Activated naive CD4-positive, alpha-beta T cell treated with anti-CD3 and anti-CD28 coated beads, Interleukin-2, amount 10 ng/mL, durations not matched to agents 7 days and 5 days (primary cell): ENCODE measurements at regions not wholly inside any gene's neighbourhood (a gene's known extent, or its start where the extent isn't known, plus 50 kb on each side); places are given as distances from the start of the nearest gene placed in this dataset.

Experiments used
- CTCF ChIA-PET: fragments of 350-600 bp; sonication (Branson Sonifier 250); formaldehyde crosslinking; loops from one replicate; lab custom pipeline; 2021; ENCODE audit warnings: antibody characterized with exemption; lab: Charles Lee
- DNase-seq: peaks from one replicate; pipeline ENCODE4 v3.0.0-alpha.2; 2020
- H3K27ac Mint-ChIP-seq: one replicate; pipeline ENCODE4 v1.8.0; 2021; ENCODE audit warnings: mild to moderate bottlenecking, moderate library complexity, mixed read lengths
- H3K27me3 Mint-ChIP-seq: one replicate; pipeline ENCODE4 v1.8.0; 2021; ENCODE audit warnings: mild to moderate bottlenecking, mixed read lengths
- H3K36me3 Mint-ChIP-seq: one replicate; pipeline ENCODE4 v1.8.0; 2021; ENCODE audit warnings: mixed read lengths
- H3K4me1 Mint-ChIP-seq: one replicate; pipeline ENCODE4 v1.8.0; 2021; ENCODE audit warnings: mixed read lengths
- H3K4me3 Mint-ChIP-seq: one replicate; pipeline ENCODE4 v1.8.0; 2021; ENCODE audit warnings: mild to moderate bottlenecking, moderate library complexity, mixed read lengths
- H3K9me3 Mint-ChIP-seq: one replicate; pipeline ENCODE4 v1.8.0; 2021; ENCODE audit warnings: mixed read lengths

DNA sequence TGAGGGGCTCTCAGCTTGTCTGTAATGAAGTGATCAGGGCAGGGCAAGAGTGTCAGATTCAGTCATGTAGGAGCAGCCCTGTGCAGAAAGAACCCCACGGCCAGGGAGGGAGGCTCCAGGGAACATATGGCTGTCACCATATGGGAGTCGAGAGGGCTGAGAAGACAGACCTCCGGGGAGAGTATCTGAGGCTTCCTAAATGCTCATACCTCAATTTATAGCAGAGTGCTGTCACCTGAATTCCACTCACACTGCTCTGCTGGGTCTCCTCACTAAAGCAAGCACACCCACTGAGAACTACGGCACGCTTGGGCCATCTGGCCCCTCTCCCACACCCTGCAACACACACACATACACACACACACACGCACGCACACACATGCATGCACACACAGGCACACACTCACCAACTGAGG, 92.3 kb upstream of the TJP1 start:
- Mint-ChIP-seq H3K9me3 (peaks cover 9% of the 10 kb centered on the region), H3K4me3 (no peak overlapping the region), H3K27ac (no peak overlapping the region), H3K36me3 (no peaks in the 10 kb centered on the region), H3K4me1 (no peaks in the 10 kb centered on the region), H3K27me3 (peaks cover 10% of the 10 kb centered on the region)
- CTCF ChIA-PET: no interaction called here
- no peak for DNase-seq

DNA sequence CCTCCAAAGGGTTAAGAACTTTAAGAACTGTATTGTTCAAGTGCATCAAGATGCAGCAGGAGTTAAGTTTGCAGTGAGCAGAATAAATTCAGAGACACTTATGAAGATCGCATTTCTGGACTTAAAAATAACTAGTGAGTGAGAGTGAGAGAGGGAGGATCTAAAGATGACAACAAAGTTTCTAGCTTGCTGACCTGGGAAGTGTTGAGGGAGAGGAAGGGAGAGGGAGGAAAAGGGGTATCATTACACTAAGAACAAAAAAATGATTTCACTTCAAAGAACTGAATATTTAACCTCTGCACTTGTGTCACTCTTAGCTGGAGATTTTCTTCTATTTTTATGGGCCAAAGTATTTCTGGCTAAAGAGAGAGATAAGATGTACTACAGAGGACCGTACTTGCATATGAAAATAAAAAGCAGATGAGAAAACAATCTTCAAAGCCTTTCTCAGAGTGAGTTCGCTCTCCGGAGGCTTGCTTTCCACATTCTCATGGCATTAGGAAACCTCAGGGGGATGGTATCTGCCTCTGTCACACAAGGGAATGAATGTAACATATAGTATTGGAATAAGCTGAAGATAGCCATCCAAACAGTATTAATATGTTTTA, 91.4 kb upstream of the TJP1 start:
- Mint-ChIP-seq H3K4me1 (no peaks in the 10 kb centered on the region), H3K36me3 (no peaks in the 10 kb centered on the region), H3K27me3 (peaks cover 8% of the 10 kb centered on the region), H3K9me3 (peaks cover 9% of the 10 kb centered on the region), H3K4me3 (no peak overlapping the region), H3K27ac (no peak overlapping the region)
- CTCF ChIA-PET: no interaction called here
- DNase-seq: no peak

DNA sequence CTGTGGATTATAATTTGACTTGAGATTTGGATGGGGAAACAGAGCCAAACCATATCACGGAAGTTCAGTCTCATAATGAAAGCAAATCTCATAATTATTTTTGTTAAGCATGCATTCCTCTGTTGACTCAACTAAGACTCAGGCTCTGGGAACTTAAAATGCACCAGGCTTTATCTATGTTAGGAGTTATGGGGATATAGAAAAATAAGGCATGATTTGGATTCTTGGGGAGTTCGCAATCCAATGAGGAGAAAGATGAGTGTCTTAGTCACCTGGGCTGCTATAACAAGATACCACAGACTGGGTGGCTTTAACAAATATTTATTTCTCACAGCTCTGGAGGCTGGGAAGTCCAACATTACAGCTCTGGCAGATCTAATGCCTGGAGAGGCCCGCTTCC, 89.4 kb upstream of the TJP1 start:
- Mint-ChIP-seq H3K4me1 (no peaks in the 10 kb centered on the region), H3K36me3 (no peaks in the 10 kb centered on the region), H3K4me3 (no peak overlapping the region), H3K27ac (no peak overlapping the region), H3K9me3 (peaks cover 10% of the 10 kb centered on the region), H3K27me3 (peaks cover 8% of the 10 kb centered on the region)
- CTCF ChIA-PET: no interaction called here
- DNase-seq: no peak

DNA sequence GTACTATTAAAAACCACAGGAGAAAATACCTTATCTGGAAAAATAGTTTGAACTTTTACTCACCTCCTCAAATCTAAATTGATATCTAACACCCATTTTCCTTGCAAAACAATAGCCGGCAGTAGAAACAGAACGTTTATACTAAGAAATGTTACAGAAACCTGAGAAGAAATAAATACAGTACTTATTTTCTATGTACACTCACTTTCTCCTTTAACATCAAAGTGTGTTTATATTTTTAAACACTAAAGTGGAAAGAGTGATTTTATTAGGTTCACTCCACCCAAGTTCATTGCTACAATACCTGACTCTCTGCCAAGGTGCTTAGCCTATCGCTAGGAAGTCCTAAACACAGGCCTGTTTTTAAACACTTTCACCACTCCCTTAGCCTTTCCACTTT, 87.8 kb upstream of the TJP1 start:
- Mint-ChIP-seq H3K27ac (no peak overlapping the region), H3K4me3 (no peak overlapping the region), H3K9me3 (peaks cover 10% of the 10 kb centered on the region), H3K36me3 (no peaks in the 10 kb centered on the region), H3K4me1 (no peaks in the 10 kb centered on the region), H3K27me3 (peaks cover 8% of the 10 kb centered on the region)
- CTCF ChIA-PET: no interaction called here
- no peak for DNase-seq

DNA sequence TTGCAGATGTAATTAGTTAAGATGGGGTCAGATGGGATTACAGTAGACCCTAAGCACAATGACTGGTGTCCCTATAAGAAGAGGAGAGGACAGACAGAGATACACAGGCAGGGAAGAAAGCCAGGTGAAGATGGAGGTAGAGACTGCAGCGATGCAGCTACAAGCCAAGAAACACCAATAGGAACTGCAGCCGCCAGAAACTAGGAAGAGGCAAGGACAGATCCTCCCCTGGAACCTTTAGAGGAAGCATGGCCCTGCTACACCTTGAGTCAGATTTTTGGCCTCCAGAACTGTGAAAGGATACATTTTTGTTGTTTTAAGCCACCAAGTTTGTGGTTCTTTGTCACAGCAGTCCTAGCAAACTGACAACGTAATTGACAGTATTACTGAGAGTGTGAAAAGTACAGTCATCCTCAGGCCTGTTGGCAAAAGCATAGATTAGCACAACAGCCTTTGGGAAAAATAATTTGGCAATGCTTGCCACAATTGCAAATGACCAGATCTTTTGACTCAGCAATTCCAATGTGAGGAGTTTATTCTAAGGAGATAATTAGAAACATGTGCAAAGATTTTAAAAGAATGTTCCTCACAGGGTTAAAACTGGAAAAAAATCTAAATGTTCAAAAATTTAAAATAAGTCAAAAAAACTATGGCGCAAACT, 82.6 kb upstream of the TJP1 start:
- H3K36me3 Mint-ChIP-seq: no peaks in the 10 kb centered on the region
- no peak overlapping the region for H3K4me3 Mint-ChIP-seq
- no peaks in the 10 kb centered on the region for H3K4me1 Mint-ChIP-seq
- H3K27me3 Mint-ChIP-seq: no peaks in the 10 kb centered on the region
- H3K27ac Mint-ChIP-seq: no peak overlapping the region
- H3K9me3 Mint-ChIP-seq: peaks cover 1% of the 10 kb centered on the region
- DNase-seq: no peak
- CTCF ChIA-PET: no interaction called here

DNA sequence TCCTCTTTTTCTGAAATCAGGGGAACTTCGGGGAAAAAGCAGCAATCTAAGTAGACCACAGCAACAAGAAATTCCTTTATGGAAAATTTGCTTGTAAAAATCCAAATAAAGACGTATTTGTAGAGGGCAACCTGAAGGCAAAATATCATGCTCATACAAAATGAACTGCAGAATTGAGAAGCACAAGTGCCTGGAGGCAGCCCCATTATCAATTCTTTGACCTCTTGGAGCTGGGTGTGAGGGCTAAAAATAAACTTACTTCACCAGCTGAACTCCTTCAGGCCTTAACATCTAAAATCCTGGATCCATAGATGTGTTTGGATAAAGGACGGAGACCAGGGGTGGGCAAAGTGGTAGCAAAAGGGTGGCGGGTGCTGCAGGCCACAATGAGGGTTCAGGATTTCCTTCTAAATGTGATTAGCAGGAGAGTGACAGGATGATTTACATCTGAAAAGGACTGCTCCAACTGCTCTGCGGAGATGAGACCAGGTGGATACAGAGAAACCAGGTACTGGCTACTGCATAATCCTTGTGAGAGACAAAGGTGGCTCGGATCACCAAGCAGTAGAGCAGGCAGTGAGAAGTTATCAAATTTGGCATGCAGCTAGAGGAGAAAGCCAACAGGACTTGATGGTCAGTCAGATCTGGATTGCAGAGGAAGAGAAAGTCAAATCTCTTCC, 81.7 kb upstream of the TJP1 start:
- H3K4me3 Mint-ChIP-seq: no peak overlapping the region
- H3K9me3 Mint-ChIP-seq: peaks cover 1% of the 10 kb centered on the region
- no peak overlapping the region for H3K27ac Mint-ChIP-seq
- H3K4me1 Mint-ChIP-seq: no peaks in the 10 kb centered on the region
- CTCF ChIA-PET: no interaction called here
- DNase-seq: no peak
- no peaks in the 10 kb centered on the region for H3K27me3 Mint-ChIP-seq
- no peaks in the 10 kb centered on the region for H3K36me3 Mint-ChIP-seq

DNA sequence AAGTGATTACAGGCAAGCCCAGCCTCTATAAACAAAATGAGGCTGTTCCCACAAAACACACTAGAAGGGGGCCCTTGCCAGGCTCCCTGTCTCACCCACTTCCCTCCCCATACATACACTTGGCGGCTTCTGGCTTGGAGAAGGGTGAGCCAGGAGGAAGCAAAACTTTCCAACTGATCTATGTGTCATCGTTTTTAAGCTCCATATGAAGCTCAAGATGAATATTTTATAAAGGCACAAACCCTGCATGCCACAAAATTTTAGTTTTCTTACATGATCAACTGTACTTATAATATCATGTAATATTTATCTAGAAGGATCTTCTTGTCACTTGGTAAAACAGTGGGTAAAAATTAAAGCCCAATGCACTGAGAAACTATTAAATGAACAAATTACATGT, 80.8 kb upstream of the TJP1 start:
- DNase-seq: no peak
- no peaks in the 10 kb centered on the region for H3K9me3 Mint-ChIP-seq
- no peak overlapping the region for H3K4me3 Mint-ChIP-seq
- H3K27ac Mint-ChIP-seq: no peak overlapping the region
- no peaks in the 10 kb centered on the region for H3K27me3 Mint-ChIP-seq
- CTCF ChIA-PET: no interaction called here
- no peaks in the 10 kb centered on the region for H3K4me1 Mint-ChIP-seq
- no peaks in the 10 kb centered on the region for H3K36me3 Mint-ChIP-seq

DNA sequence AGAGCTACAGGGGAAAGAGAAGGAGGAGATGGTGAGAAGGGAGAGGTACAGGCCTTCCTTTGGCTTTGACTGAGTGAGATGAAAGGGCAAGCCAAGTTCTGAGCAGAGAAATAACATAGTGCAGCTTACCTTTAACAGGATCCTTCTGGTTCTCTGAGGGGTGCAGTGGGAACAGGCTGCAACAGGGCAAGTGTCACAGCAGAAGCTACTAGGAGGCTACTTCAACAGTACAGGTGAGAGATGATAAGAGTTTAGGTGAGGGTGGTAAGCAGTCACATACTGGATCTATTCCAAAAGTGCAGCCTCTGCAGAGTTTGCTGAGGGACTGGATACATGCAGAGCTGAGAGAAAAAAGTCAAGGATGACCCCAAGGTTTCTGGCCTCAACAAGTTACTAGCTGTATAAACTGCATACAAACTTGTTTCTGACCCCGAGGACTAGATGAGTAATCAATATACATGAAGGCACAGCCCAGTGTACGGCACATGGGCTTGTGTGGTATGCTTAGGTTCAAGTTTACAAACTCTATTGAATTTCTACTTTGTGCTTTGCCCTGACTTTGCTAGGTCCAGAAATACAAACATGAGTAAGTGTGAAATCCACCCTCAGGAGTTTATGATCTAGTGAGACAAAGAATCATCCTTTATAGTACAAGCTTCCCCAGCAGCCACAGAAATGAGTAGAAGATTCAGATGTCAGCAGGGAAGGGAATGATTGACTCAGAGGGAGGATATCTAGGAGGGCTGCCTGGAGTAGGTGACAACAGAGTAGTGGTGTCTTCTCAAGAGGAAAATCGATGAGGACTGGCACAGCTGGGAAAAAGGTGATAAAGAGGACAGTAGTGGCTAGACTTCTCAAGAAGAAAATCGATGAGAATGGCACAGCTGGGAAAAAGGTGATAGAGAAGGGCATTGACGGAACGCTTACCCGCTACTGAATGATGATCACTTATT, 78.2 kb upstream of the TJP1 start:
- CTCF ChIA-PET: no interaction called here
- Mint-ChIP-seq H3K9me3 (peaks cover 2% of the 10 kb centered on the region), H3K27ac (no peak overlapping the region), H3K4me1 (no peaks in the 10 kb centered on the region), H3K36me3 (no peaks in the 10 kb centered on the region), H3K4me3 (no peak overlapping the region), H3K27me3 (no peaks in the 10 kb centered on the region)
- DNase-seq: no peak

DNA sequence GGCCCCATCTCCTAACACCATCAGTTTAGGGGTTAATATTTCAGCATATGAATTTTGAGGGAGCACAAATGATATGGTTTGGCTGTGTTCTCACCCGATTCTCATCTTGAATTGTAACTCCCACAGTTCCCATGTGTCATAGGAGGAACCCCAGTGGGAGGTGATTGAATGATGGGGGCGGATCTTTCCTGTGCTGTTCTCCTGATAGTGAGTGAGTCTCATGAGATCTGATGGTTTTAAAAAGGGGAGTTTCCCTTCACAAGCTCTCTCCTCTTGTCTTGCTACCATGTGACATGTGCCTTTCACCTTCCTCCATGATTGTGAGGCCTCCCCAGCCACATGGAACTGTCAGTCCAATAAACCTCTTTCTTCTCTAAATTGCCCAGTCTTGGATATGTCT, 73.8 kb upstream of the TJP1 start:
- no peak for DNase-seq
- Mint-ChIP-seq H3K27me3 (peaks cover under 1% of the 10 kb centered on the region), H3K9me3 (peaks cover 2% of the 10 kb centered on the region), H3K4me1 (no peaks in the 10 kb centered on the region), H3K36me3 (no peaks in the 10 kb centered on the region), H3K4me3 (no peak overlapping the region), H3K27ac (no peak overlapping the region)
- CTCF ChIA-PET: no interaction called here

DNA sequence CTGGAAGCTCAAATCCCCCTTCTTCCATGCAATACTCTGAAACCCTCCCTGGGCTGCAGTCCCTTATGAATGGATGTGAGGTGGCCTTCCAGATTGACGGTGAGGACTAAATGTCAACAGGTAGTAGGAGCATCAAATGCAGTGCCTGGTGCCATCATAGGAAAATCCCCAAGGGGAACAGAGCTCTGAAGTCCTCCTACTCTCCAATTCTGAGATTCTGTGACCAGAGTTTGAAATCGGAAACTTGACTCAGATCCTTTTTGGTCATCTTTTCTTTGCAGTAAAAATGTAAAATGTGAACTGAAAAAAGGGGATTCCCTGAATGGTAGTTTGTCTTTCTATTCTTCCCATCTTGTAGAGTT, 68.8 kb upstream of the TJP1 start:
- CTCF ChIA-PET: no interaction called here

DNA sequence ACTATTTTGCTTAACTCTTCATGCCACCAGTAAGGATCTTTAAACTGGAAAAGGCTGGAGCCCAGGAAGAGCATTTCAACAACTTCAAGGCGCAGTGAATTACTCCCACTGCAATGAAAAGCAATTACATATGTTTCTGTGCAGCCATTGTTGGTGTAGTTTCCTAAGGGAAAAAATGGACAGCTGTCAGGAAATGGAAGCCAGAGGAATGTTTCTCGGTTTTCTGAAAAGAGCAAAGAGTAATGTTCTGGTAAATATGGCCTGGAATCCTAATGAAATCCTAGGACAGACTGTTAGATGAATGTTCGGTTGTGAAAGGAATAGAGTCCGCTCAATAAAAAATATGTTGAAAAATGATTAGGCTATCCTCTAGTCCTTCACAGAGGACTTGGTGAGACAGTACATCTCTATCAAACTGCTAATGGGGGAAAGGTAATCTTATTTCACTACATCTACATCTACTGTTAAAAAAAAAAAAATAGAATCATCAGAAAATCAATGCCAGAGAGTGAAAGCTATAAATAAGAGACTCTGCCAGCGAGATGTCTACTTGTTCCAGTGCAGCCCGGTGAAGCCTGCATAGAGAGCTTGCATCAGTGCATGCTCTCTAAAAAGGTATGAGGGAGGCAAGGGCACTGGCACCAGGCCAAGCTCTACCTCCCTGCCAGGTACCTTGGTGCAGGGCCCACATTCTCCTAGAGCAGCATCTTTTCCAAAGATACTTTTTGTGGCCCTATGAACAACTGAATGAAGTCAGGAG, 68.2 kb upstream of the TJP1 start:
- CTCF ChIA-PET: no interaction called here
- H3K9me3 Mint-ChIP-seq: no peaks in the 10 kb centered on the region
- H3K4me1 Mint-ChIP-seq: no peaks in the 10 kb centered on the region
- H3K27ac Mint-ChIP-seq: no peak overlapping the region
- no peak overlapping the region for H3K4me3 Mint-ChIP-seq
- DNase-seq: no peak
- H3K36me3 Mint-ChIP-seq: no peaks in the 10 kb centered on the region
- H3K27me3 Mint-ChIP-seq: peaks cover 16% of the 10 kb centered on the region

More for the DNA sequence above, 68.8 kb upstream of the TJP1 start:
- no peak for DNase-seq
- no peak overlapping the region for H3K4me3 Mint-ChIP-seq
- H3K9me3 Mint-ChIP-seq: no peaks in the 10 kb centered on the region
- H3K27me3 Mint-ChIP-seq: peaks cover 16% of the 10 kb centered on the region
- H3K4me1 Mint-ChIP-seq: no peaks in the 10 kb centered on the region
- H3K27ac Mint-ChIP-seq: no peak overlapping the region
- no peaks in the 10 kb centered on the region for H3K36me3 Mint-ChIP-seq

DNA sequence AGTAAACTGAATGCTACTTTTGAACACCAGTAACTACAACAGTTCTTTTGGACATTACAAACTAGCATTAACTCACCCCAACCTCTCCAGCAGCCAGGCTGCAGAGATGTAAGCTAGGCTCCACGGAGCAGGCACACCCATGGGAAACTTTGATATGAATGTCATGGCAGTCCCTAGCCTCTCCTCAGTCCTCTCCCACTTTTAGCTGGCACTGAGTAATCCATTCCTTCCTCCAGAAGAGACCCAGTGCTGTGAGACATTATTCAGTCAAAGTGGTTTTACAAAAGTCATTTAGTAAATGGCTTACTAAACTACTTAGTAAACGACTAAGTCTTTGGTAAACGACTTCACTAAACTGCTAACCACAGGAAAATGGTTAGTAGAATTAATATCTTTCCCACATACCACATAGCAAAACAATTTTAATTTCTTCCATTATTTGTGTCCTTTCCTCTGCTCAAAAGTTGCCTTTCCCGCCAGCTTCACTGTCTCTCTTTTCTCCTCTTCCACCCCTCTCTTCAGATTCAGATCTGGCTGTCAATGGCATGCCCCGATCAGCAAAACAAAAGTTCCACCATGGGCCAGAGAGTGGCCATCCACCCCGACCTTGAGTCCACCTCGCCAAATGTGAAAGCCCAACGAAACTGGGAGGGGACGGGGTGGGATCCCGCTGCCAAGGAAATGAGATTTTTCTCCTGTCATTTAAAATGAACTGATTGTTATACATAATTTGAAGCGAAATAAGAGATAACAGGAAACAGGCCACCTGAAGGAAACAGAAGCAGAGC, 67.5 kb upstream of the TJP1 start:
- no peaks in the 10 kb centered on the region for H3K4me1 Mint-ChIP-seq
- no peaks in the 10 kb centered on the region for H3K9me3 Mint-ChIP-seq
- no peak for DNase-seq
- H3K27ac Mint-ChIP-seq: no peak overlapping the region
- no peaks in the 10 kb centered on the region for H3K36me3 Mint-ChIP-seq
- H3K27me3 Mint-ChIP-seq: peaks cover 16% of the 10 kb centered on the region
- no peak overlapping the region for H3K4me3 Mint-ChIP-seq
- CTCF ChIA-PET: no interaction called here

DNA sequence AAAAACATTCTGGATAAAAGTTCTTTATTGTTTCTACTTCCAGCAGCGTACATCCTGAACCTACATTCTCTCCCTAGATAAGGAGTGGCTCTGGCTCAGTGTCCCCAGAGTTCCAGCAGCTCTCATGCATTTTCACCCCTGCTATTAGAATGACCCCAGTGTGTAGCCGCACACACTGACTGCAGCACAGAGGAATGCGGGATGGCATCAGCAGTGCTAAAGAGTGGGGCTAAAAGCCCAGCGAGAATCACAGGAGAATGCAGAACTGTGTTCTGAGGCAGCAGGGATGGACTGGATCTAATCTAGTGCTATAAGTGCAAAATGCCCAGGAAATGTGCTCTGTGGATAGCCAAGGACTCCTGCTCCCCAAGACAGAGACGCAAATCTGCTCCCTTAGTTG, 66.4 kb upstream of the TJP1 start:
- DNase-seq: no peak
- Mint-ChIP-seq H3K36me3 (no peaks in the 10 kb centered on the region), H3K27ac (no peak overlapping the region), H3K4me3 (no peak overlapping the region), H3K9me3 (no peaks in the 10 kb centered on the region), H3K27me3 (peaks cover 16% of the 10 kb centered on the region), H3K4me1 (no peaks in the 10 kb centered on the region)
- CTCF ChIA-PET: no interaction called here
